ENCODE measurements at regions not wholly inside any gene's neighbourhood (a gene's known extent, or its start where the extent isn't known, plus 50 kb on each side); places are given as distances from the start of the nearest gene placed in this dataset.
"Not testable (repeated sequence)": the region's sequence is repeated elsewhere in the genome, so short reads cannot be mapped to it uniquely, and the experiment has no call there.

DNA sequence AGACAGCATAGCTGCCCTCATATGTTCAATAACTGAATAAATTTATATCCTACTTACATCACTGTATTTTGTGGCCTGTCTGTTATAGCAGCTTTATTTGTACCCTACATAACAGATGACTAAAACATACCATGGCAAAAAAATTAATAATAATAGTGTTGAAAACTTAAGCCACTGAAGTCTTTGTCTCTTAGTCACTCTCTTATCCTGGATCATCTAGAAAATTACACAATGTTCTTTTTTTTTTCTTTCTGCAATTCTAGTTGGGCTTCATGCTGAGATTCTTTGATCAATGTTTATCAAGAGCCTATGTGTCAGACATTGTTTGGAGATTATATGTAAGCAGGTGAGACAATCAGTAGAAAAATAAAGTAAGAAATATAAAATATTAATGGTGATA, 519.3 kb upstream of the ARPP21 start:
- DNase-seq (ENCODE audit: low read depth) = no peak
- Histone ChIP-seq H3K36me3 (ENCODE audit: control insufficient read depth, insufficient read depth, low read length) (no peaks in the 10 kb centered on the region), H3K4me3 (ENCODE audit: low read depth, low read length) (no peak overlapping the region), H3K27me3 (ENCODE audit: control insufficient read depth, insufficient read depth, low read length) (no peaks in the 10 kb centered on the region)
- ChIA-PET POLR2A (no interaction called here), CTCF (no interaction called here)
- TF ChIP-seq, protein P1, sequence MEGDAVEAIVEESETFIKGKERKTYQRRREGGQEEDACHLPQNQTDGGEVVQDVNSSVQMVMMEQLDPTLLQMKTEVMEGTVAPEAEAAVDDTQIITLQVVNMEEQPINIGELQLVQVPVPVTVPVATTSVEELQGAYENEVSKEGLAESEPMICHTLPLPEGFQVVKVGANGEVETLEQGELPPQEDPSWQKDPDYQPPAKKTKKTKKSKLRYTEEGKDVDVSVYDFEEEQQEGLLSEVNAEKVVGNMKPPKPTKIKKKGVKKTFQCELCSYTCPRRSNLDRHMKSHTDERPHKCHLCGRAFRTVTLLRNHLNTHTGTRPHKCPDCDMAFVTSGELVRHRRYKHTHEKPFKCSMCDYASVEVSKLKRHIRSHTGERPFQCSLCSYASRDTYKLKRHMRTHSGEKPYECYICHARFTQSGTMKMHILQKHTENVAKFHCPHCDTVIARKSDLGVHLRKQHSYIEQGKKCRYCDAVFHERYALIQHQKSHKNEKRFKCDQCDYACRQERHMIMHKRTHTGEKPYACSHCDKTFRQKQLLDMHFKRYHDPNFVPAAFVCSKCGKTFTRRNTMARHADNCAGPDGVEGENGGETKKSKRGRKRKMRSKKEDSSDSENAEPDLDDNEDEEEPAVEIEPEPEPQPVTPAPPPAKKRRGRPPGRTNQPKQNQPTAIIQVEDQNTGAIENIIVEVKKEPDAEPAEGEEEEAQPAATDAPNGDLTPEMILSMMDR (IDR thresholded peaks at IDR 0.05; ENCODE audit: insufficient read depth, low read depth, low read length) = no peak

GRCh38 chr3:35137612-35138011, 501.7 kb upstream of the ARPP21 start:
- TF ChIP-seq, protein P1 (IDR thresholded peaks at IDR 0.05; ENCODE audit: insufficient read depth, low read depth, low read length) = no peak
- Histone ChIP-seq H3K27me3 (ENCODE audit: control insufficient read depth, insufficient read depth, low read length) (no peaks in the 10 kb centered on the region), H3K36me3 (ENCODE audit: control insufficient read depth, insufficient read depth, low read length) (no peaks in the 10 kb centered on the region), H3K4me3 (ENCODE audit: low read depth, low read length) (no peak overlapping the region)
- POLR2A ChIA-PET = no interaction called here
- no peak for DNase-seq (ENCODE audit: low read depth)
- CTCF ChIA-PET = no interaction called here

GRCh38 chr3:35141406-35141805, 497.9 kb upstream of the ARPP21 start:
- CTCF ChIA-PET = no interaction called here
- Histone ChIP-seq H3K36me3 (ENCODE audit: control insufficient read depth, insufficient read depth, low read length) (no peaks in the 10 kb centered on the region), H3K4me3 (ENCODE audit: low read depth, low read length) (no peak overlapping the region), H3K27me3 (ENCODE audit: control insufficient read depth, insufficient read depth, low read length) (no peaks in the 10 kb centered on the region)
- TF ChIP-seq, protein P1 (IDR thresholded peaks at IDR 0.05; ENCODE audit: insufficient read depth, low read depth, low read length) = no peak
- POLR2A ChIA-PET = no interaction called here
- DNase-seq (ENCODE audit: low read depth) = no peak

GRCh38 chr3:35144011-35144410, 495.3 kb upstream of the ARPP21 start:
- TF ChIP-seq, protein P1 (IDR thresholded peaks at IDR 0.05; ENCODE audit: insufficient read depth, low read depth, low read length) = no peak
- POLR2A ChIA-PET = no interaction called here
- CTCF ChIA-PET = no interaction called here

GRCh38 chr3:35146256-35147035, 492.9 kb upstream of the ARPP21 start:
- H3K4me3 ChIP-seq (ENCODE audit: low read depth, low read length); H3K36me3 ChIP-seq (ENCODE audit: control insufficient read depth, insufficient read depth, low read length); DNase-seq (ENCODE audit: low read depth); POLR2A ChIA-PET; CTCF ChIA-PET; H3K27me3 ChIP-seq (ENCODE audit: control insufficient read depth, insufficient read depth, low read length): not testable (repeated sequence)

More at GRCh38 chr3:35144011-35144410, 495.3 kb upstream of the ARPP21 start:
- H3K27me3 ChIP-seq (ENCODE audit: control insufficient read depth, insufficient read depth, low read length) = no peaks in the 10 kb centered on the region
- no peaks in the 10 kb centered on the region for H3K36me3 ChIP-seq (ENCODE audit: control insufficient read depth, insufficient read depth, low read length)
- no peak for DNase-seq (ENCODE audit: low read depth)
- no peak overlapping the region for H3K4me3 ChIP-seq (ENCODE audit: low read depth, low read length)

Measured in BJ (cell line).